Left ventricle myocardium inferior (tissue), 1 donor: ENCODE measurements at regions not wholly inside any gene's neighbourhood (a gene's known extent, or its start where the extent isn't known, plus 50 kb on each side); places are given as distances from the start of the nearest gene placed in this dataset.
"Not testable (repeated sequence)": the region's sequence is repeated elsewhere in the genome, so short reads cannot be mapped to it uniquely, and the experiment has no call there.

Source experiments
- DNase-seq: peaks from one replicate; pipeline ENCODE4 v3.0.0-alpha.2; 2020
- H3K27ac ChIP-seq: fragments of 200-600 bp; replicated peaks from 2 replicates; pipeline ENCODE4 v1.8.0; 2021
- H3K27me3 ChIP-seq: fragments of 200-600 bp; 2 replicates; pipeline ENCODE4 v1.8.0; 2021; ENCODE audit warnings: low read depth
- H3K36me3 ChIP-seq: fragments of 200-600 bp; 2 replicates; pipeline ENCODE4 v1.8.0; 2021
- H3K4me1 ChIP-seq: fragments of 200-600 bp; 2 replicates; pipeline ENCODE4 v1.8.0; 2021
- H3K4me3 ChIP-seq: fragments of 200-600 bp; 2 replicates; pipeline ENCODE4 v1.8.0; 2021; ENCODE audit warnings: mild to moderate bottlenecking, moderate library complexity
- H3K9me3 ChIP-seq: fragments of 200-600 bp; replicated peaks from 2 replicates; pipeline ENCODE4 v1.8.0; 2021
- CTCF ChIP-seq: fragments of 200-600 bp; IDR thresholded peaks from 2 replicates; pipeline ENCODE4 v1.8.0; 2021; ENCODE audit warnings: antibody characterized with exemption, mild to moderate bottlenecking, borderline replicate concordance
- intact Hi-C: fragments of 100-400 bp; cut with micrococcal nuclease; formaldehyde crosslinking; loops from one replicate; pipeline ENCODE4 v1.11.0; 2022
- donor health status: DM: no; HTN: yes; CAD: no; lungs with severe emphysema.

- Histone ChIP-seq H3K9me3 (peaks cover 11% of the 10 kb centered on the region), H3K27me3 (no peaks in the 10 kb centered on the region), H3K27ac (no peak overlapping the region), H3K4me1 (no peaks in the 10 kb centered on the region), H3K4me3 (no peak overlapping the region), H3K36me3 (no peaks in the 10 kb centered on the region)
- intact Hi-C loops: no loop called here
- TF ChIP-seq CTCF: no peak
- DNase-seq: no peak
Measured at GRCh38 chr3:144488927-144489326, 517.3 kb downstream of the DIPK2A start.

DNA sequence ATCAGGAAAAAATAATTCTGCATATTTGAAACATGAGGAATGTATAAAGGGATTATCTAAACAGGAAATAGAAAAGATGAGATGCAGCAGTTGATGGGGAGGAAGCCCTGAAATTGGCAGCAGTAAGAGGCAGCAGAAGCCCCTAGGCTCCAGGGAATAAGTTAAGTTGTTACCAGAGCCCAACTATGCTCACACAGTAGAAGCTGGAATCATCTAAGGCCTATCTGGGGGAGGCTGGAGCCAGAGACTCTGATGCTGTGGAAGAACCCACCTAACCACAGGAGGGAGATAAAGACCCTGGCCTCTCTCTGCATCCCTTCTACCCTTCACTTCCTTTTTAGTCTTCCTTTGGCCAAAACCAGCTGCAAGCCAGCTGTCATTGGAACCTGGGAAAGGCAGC lies 519.7 kb downstream of the DIPK2A start:
- Histone ChIP-seq H3K4me1 (no peaks in the 10 kb centered on the region), H3K9me3 (peaks cover 17% of the 10 kb centered on the region), H3K27ac (no peak overlapping the region), H3K27me3 (no peaks in the 10 kb centered on the region), H3K4me3 (no peak overlapping the region), H3K36me3 (no peaks in the 10 kb centered on the region)
- DNase-seq: no peak
- TF ChIP-seq CTCF: no peak
- intact Hi-C loops: no loop called here

DNA sequence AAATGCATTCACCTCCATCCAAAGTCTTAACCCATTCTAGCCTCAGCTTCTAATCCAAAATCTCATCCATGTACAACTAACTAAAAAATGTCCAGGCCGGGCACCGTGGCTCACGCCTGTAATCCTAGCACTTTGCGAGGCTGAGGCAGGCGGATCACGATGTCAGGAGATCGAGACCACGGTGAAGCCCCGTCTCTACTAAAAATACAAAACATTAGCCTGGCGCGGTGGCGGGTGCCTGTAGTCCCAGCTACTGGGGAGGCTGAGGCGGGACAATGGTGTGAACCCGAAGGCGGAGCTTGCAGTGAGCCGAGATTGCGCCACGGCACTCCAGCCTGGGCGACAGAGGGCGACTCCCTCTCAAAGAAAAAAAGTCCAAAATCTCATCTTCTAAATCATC lies 523.0 kb downstream of the DIPK2A start:
- H3K4me1 ChIP-seq, H3K9me3 ChIP-seq, DNase-seq, H3K27ac ChIP-seq, H3K27me3 ChIP-seq, H3K36me3 ChIP-seq, H3K4me3 ChIP-seq, intact Hi-C loops: not testable (repeated sequence)

- Histone ChIP-seq H3K9me3 (peaks cover 7% of the 10 kb centered on the region), H3K27me3 (no peaks in the 10 kb centered on the region), H3K27ac (no peak overlapping the region), H3K4me1 (no peaks in the 10 kb centered on the region), H3K36me3 (no peaks in the 10 kb centered on the region), H3K4me3 (no peak overlapping the region)
- TF ChIP-seq CTCF: no peak
- intact Hi-C loops: no loop called here
- DNase-seq: no peak
Measured at GRCh38 chr3:144496141-144496835, 524.7 kb downstream of the DIPK2A start.

- DNase-seq: no peak
- Histone ChIP-seq H3K4me3 (no peak overlapping the region), H3K4me1 (no peaks in the 10 kb centered on the region), H3K27me3 (no peaks in the 10 kb centered on the region), H3K9me3 (peaks cover 7% of the 10 kb centered on the region), H3K36me3 (no peaks in the 10 kb centered on the region), H3K27ac (no peak overlapping the region)
- no peak for TF ChIP-seq CTCF
- intact Hi-C loops: no loop called here
Measured at GRCh38 chr3:144497452-144497851, 525.8 kb downstream of the DIPK2A start.

GRCh38 chr3:144499001-144499930 lies 527.6 kb downstream of the DIPK2A start:
- Histone ChIP-seq H3K9me3 (peaks cover 3% of the 10 kb centered on the region), H3K27me3 (no peaks in the 10 kb centered on the region), H3K4me1 (no peaks in the 10 kb centered on the region), H3K36me3 (no peaks in the 10 kb centered on the region), H3K4me3 (no peak overlapping the region), H3K27ac (no peak overlapping the region)
- no peak for DNase-seq
- TF ChIP-seq CTCF: no peak
- intact Hi-C loops: no loop called here
